ENCODE measurements at regions not wholly inside any gene's neighbourhood (a gene's known extent, or its start where the extent isn't known, plus 50 kb on each side); places are given as distances from the start of the nearest gene placed in this dataset.

- TF ChIP-seq CTCF (IDR thresholded peaks at IDR 0.05) (no peak), EZH2 (IDR thresholded peaks at IDR 0.05; ENCODE audit: borderline replicate concordance, insufficient read depth, low read depth, low read length, poor library complexity, severe bottlenecking) (no peak)
These were observed 354.2 kb upstream of the ACVR2A start for GRCh38 chr2:147490401-147491261.
